Ishikawa (cell line): ENCODE measurements at regions not wholly inside any gene's neighbourhood (a gene's known extent, or its start where the extent isn't known, plus 50 kb on each side); places are given as distances from the start of the nearest gene placed in this dataset.

ENCODE experiments used
- CEBPB ChIP-seq: IDR thresholded peaks from 2 replicates; pipeline ENCODE4 v1.6.1; 2012
- CREB1 ChIP-seq: IDR thresholded peaks from 2 replicates; pipeline ENCODE4 v1.6.1; 2012; ENCODE audit warnings: low read depth
- EGR1 ChIP-seq: IDR thresholded peaks from 2 replicates; pipeline ENCODE4 v1.6.1; 2012
- EP300 ChIP-seq: IDR thresholded peaks from 2 replicates; pipeline ENCODE4 v1.6.1; 2012; ENCODE audit warnings: borderline replicate concordance
- FOXM1 ChIP-seq: IDR thresholded peaks from 2 replicates; pipeline ENCODE4 v1.6.1; 2012; ENCODE audit warnings: low read depth, borderline replicate concordance
- MAX ChIP-seq: IDR thresholded peaks from 2 replicates; pipeline ENCODE4 v1.6.1; 2012
- NFIC ChIP-seq: IDR thresholded peaks from 2 replicates; pipeline ENCODE4 v1.6.1; 2012
- RAD21 ChIP-seq: IDR thresholded peaks from 2 replicates; pipeline ENCODE4 v1.6.1; 2012; ENCODE audit warnings: low read depth
- REST ChIP-seq: IDR thresholded peaks from 2 replicates; pipeline ENCODE4 v1.6.1; 2012; ENCODE audit warnings: low read depth, mild to moderate bottlenecking
- TAF1 ChIP-seq: IDR thresholded peaks from 2 replicates; pipeline ENCODE4 v1.6.1; 2012; ENCODE audit warnings: low read depth, mild to moderate bottlenecking
- TCF12 ChIP-seq: IDR thresholded peaks from 2 replicates; pipeline ENCODE4 v1.6.1; 2012; ENCODE audit warnings: low read depth
- TEAD4 ChIP-seq: IDR thresholded peaks from 2 replicates; pipeline ENCODE4 v1.6.1; 2012
- USF1 ChIP-seq: IDR thresholded peaks from 2 replicates; pipeline ENCODE4 v1.6.1; 2012
- YY1 ChIP-seq: IDR thresholded peaks from 2 replicates; pipeline ENCODE4 v1.6.1; 2012; ENCODE audit warnings: low read depth
- ZBTB7A ChIP-seq: IDR thresholded peaks from 2 replicates; pipeline ENCODE4 v1.6.1; 2012; ENCODE audit warnings: low read depth

GRCh38 chr2:19471491-19471890 lies 113.1 kb upstream of the OSR1 start:
- TF ChIP-seq EGR1 (no peak), NFIC (no peak), ZBTB7A (no peak), CREB1 (no peak), TEAD4 (no peak), USF1 (no peak), EP300 (no peak), REST (no peak), TAF1 (no peak), FOXM1 (no peak), CEBPB (no peak), YY1 (no peak), MAX (no peak), RAD21 (no peak), TCF12 (no peak)

- TF ChIP-seq NFIC = no peak
- no peak for TF ChIP-seq TEAD4
- TF ChIP-seq EGR1 = no peak
- TF ChIP-seq YY1 = no peak
Measured at GRCh38 chr2:19465978-19466377, 107.6 kb upstream of the OSR1 start.

- TF ChIP-seq TEAD4 (no peak), REST (no peak), FOXM1 (no peak), TCF12 (no peak), RAD21 (no peak), TAF1 (no peak), CREB1 (no peak), EP300 (no peak), YY1 (no peak), MAX (no peak), NFIC (no peak), EGR1 (no peak), CEBPB (no peak), USF1 (no peak), ZBTB7A (no peak)
Measured at GRCh38 chr2:19462256-19462645, 103.8 kb upstream of the OSR1 start.

GRCh38 chr2:19461504-19462255 lies 103.3 kb upstream of the OSR1 start:
- TF ChIP-seq NFIC (no peak), MAX (no peak), TCF12 (no peak), FOXM1 (no peak), TAF1 (no peak), REST (no peak), EP300 (no peak), CREB1 (no peak), YY1 (no peak), ZBTB7A (no peak), TEAD4 (no peak), RAD21 (no peak), USF1 (no peak), CEBPB (no peak), EGR1 (no peak)
